Testis (tissue), 2 donors: ENCODE measurements at regions not wholly inside any gene's neighbourhood (a gene's known extent, or its start where the extent isn't known, plus 50 kb on each side); places are given as distances from the start of the nearest gene placed in this dataset.

ENCODE experiments used
- POLR2A ChIP-seq: fragments of 450-650 bp; IDR thresholded peaks from one replicate; pipeline ENCODE4 v1.6.1; 2017; ENCODE audit warnings: antibody characterized with exemption, mild to moderate bottlenecking, moderate library complexity
- TF ChIP-seq, protein P1 (sequence below), 3 experiments: fragments of 450-650 bp in 2 of 3; fragments of 200-600 bp in 1 of 3; sonication (generic) in 1 of 3; IDR thresholded peaks; one replicate each; pipeline ENCODE4 v1.5.1; 2016 to 2019; ENCODE audit warnings: antibody characterized with exemption in 3 of 3, mild to moderate bottlenecking in 2 of 3, moderate library complexity in 1 of 3

DNA sequence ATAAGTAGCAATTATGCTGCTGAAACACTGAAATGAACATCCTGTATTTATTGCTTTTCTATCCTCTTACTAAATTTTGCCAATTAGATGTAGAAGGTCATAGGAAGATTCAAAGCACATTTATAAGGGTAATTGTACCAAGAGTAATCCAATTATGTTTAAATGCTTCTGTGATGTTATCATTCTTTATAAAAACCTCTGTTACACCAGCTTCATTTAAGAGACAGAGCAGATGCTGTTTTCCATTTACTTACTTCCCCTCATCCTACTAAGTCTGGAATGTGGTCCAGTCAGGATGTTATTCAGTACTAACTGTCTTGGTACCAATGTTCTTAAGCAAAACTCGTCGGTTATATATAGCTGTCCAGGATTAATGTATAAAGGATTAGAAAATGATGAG is 539.6 kb downstream of the PDHA2 start:
- TF ChIP-seq, protein P1, sequence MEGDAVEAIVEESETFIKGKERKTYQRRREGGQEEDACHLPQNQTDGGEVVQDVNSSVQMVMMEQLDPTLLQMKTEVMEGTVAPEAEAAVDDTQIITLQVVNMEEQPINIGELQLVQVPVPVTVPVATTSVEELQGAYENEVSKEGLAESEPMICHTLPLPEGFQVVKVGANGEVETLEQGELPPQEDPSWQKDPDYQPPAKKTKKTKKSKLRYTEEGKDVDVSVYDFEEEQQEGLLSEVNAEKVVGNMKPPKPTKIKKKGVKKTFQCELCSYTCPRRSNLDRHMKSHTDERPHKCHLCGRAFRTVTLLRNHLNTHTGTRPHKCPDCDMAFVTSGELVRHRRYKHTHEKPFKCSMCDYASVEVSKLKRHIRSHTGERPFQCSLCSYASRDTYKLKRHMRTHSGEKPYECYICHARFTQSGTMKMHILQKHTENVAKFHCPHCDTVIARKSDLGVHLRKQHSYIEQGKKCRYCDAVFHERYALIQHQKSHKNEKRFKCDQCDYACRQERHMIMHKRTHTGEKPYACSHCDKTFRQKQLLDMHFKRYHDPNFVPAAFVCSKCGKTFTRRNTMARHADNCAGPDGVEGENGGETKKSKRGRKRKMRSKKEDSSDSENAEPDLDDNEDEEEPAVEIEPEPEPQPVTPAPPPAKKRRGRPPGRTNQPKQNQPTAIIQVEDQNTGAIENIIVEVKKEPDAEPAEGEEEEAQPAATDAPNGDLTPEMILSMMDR (IDR thresholded peaks at IDR 0.05), result no peak
- no peak for TF ChIP-seq POLR2A
